ENCODE measurements at regions not wholly inside any gene's neighbourhood (a gene's known extent, or its start where the extent isn't known, plus 50 kb on each side); places are given as distances from the start of the nearest gene placed in this dataset.

- DNase-seq: no peak
- H3K36me3 ChIP-seq (ENCODE audit: control insufficient read depth in 2 of 3, insufficient read depth in 3 of 3, low read length in 3 of 3): no peaks in the 10 kb centered on the region
- intact Hi-C loops (cut with DNase I): no loop called here
- no peaks in the 10 kb centered on the region for H3K27me3 ChIP-seq (ENCODE audit: control insufficient read depth, insufficient read depth, low read length)
- H3K27ac ChIP-seq (ENCODE audit: low read depth in 2 of 2, low read length in 2 of 2): no peak overlapping the region
- no peak overlapping the region for H3K4me3 ChIP-seq (ENCODE audit: low read length in 3 of 3)
- no peaks in the 10 kb centered on the region for H3K9me3 ChIP-seq (ENCODE audit: control insufficient read depth in 2 of 3, insufficient read depth in 1 of 3, low read length in 3 of 3)
- no peak overlapping the region for H3K9ac ChIP-seq (ENCODE audit: low read length in 3 of 3)
- TF ChIP-seq, protein P1, sequence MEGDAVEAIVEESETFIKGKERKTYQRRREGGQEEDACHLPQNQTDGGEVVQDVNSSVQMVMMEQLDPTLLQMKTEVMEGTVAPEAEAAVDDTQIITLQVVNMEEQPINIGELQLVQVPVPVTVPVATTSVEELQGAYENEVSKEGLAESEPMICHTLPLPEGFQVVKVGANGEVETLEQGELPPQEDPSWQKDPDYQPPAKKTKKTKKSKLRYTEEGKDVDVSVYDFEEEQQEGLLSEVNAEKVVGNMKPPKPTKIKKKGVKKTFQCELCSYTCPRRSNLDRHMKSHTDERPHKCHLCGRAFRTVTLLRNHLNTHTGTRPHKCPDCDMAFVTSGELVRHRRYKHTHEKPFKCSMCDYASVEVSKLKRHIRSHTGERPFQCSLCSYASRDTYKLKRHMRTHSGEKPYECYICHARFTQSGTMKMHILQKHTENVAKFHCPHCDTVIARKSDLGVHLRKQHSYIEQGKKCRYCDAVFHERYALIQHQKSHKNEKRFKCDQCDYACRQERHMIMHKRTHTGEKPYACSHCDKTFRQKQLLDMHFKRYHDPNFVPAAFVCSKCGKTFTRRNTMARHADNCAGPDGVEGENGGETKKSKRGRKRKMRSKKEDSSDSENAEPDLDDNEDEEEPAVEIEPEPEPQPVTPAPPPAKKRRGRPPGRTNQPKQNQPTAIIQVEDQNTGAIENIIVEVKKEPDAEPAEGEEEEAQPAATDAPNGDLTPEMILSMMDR (IDR thresholded peaks at IDR 0.05; ENCODE audit: borderline replicate concordance, extremely low read depth, insufficient read depth): no peak
- no peaks in the 10 kb centered on the region for H3K4me1 ChIP-seq (ENCODE audit: control insufficient read depth in 2 of 3, insufficient read depth in 2 of 3, low read depth in 1 of 3, low read length in 3 of 3)
- no peak for FAIRE-seq
These were observed 620.7 kb upstream of the ARRDC3 start for GRCh38 chr5:92003806-92004205.

- TF ChIP-seq, protein P1 (IDR thresholded peaks at IDR 0.05; ENCODE audit: borderline replicate concordance, extremely low read depth, insufficient read depth): no peak
- Histone ChIP-seq H3K4me3 (ENCODE audit: low read length in 3 of 3) (no peak overlapping the region), H3K9ac (ENCODE audit: low read length in 3 of 3) (no peak overlapping the region), H3K9me3 (ENCODE audit: control insufficient read depth in 2 of 3, insufficient read depth in 1 of 3, low read length in 3 of 3) (no peaks in the 10 kb centered on the region), H3K27me3 (ENCODE audit: control insufficient read depth, insufficient read depth, low read length) (no peaks in the 10 kb centered on the region), H3K4me1 (ENCODE audit: control insufficient read depth in 2 of 3, insufficient read depth in 2 of 3, low read depth in 1 of 3, low read length in 3 of 3) (no peaks in the 10 kb centered on the region), H3K36me3 (ENCODE audit: control insufficient read depth in 2 of 3, insufficient read depth in 3 of 3, low read length in 3 of 3) (no peaks in the 10 kb centered on the region), H3K27ac (ENCODE audit: low read depth in 2 of 2, low read length in 2 of 2) (no peak overlapping the region)
- FAIRE-seq: no peak
- no peak for DNase-seq
- intact Hi-C loops (cut with DNase I): no loop called here
These were observed 619.7 kb upstream of the ARRDC3 start for GRCh38 chr5:92002721-92003274.

DNA sequence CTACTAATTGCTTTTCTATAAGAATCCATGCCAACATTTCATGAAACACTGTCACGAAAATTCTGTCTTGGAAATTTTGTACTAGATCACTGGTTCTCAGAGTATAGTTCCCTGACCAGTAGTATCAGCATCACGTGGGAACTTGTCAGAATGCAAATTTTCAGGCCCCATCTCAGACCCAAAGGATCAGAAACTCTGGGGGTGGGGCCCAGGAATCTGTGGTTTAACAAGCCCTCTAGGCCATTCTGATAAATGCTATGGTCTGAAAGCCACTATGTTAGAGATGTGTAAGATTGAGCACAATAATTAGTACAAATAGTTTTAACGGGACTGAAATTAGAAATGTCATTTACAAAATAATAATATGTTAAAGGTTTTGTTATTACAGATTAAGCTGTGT, 615.7 kb upstream of the ARRDC3 start:
- no peak overlapping the region for H3K4me3 ChIP-seq (ENCODE audit: low read length in 3 of 3)
- no peaks in the 10 kb centered on the region for H3K27me3 ChIP-seq (ENCODE audit: control insufficient read depth, insufficient read depth, low read length)
- H3K27ac ChIP-seq (ENCODE audit: low read depth in 2 of 2, low read length in 2 of 2): no peak overlapping the region
- DNase-seq (no peak), FAIRE-seq (no peak)
- H3K36me3 ChIP-seq (ENCODE audit: control insufficient read depth in 2 of 3, insufficient read depth in 3 of 3, low read length in 3 of 3): no peaks in the 10 kb centered on the region
- no peak overlapping the region for H3K9ac ChIP-seq (ENCODE audit: low read length in 3 of 3)
- TF ChIP-seq, protein P1 (IDR thresholded peaks at IDR 0.05; ENCODE audit: borderline replicate concordance, extremely low read depth, insufficient read depth): no peak
- H3K9me3 ChIP-seq (ENCODE audit: control insufficient read depth in 2 of 3, insufficient read depth in 1 of 3, low read length in 3 of 3): no peaks in the 10 kb centered on the region
- intact Hi-C loops (cut with DNase I): no loop called here
- no peaks in the 10 kb centered on the region for H3K4me1 ChIP-seq (ENCODE audit: control insufficient read depth in 2 of 3, insufficient read depth in 2 of 3, low read depth in 1 of 3, low read length in 3 of 3)

DNA sequence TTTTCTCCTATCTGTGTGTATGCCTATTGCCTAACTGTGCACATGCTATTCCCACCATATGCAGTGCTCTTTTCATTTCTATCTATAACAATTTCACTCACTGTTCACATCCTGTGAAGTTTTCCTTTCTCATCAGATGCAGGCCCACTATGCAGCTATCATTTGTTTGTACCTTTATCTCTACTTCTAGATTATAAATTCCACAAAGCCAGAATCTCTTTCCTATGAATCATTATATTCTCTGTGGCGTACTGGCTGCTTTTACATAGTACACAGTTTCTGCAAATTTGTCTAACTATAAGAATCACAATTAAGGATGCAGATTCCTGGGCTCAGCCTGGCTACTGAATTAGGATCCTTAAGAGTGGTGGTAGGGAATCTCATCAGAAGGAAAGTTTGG, 600.8 kb upstream of the ARRDC3 start:
- Histone ChIP-seq H3K9me3 (ENCODE audit: control insufficient read depth in 2 of 3, insufficient read depth in 1 of 3, low read length in 3 of 3) (no peaks in the 10 kb centered on the region), H3K4me1 (ENCODE audit: control insufficient read depth in 2 of 3, insufficient read depth in 2 of 3, low read depth in 1 of 3, low read length in 3 of 3) (no peaks in the 10 kb centered on the region), H3K4me3 (ENCODE audit: low read length in 3 of 3) (no peak overlapping the region), H3K9ac (ENCODE audit: low read length in 3 of 3) (no peak overlapping the region), H3K36me3 (ENCODE audit: control insufficient read depth in 2 of 3, insufficient read depth in 3 of 3, low read length in 3 of 3) (no peaks in the 10 kb centered on the region), H3K27me3 (ENCODE audit: control insufficient read depth, insufficient read depth, low read length) (no peaks in the 10 kb centered on the region), H3K27ac (ENCODE audit: low read depth in 2 of 2, low read length in 2 of 2) (no peak overlapping the region)
- DNase-seq (no peak), FAIRE-seq (no peak)
- TF ChIP-seq, protein P1 (IDR thresholded peaks at IDR 0.05; ENCODE audit: borderline replicate concordance, extremely low read depth, insufficient read depth): no peak
- intact Hi-C loops (cut with DNase I): no loop called here
